ENCODE measurements at regions not wholly inside any gene's neighbourhood (a gene's known extent, or its start where the extent isn't known, plus 50 kb on each side); places are given as distances from the start of the nearest gene placed in this dataset.

GRCh38 chr2:36035137-36035536 is 320.4 kb upstream of the CRIM1 start:
- H3K4me3 ChIP-seq (ENCODE audit: extremely low read depth in 1 of 4, insufficient read depth in 2 of 4, low read depth in 3 of 4, low read length in 4 of 4), result no peak overlapping the region
- no peak overlapping the region for H3K4ac ChIP-seq (replicated peaks; ENCODE audit: insufficient read length, low read depth, low read length)
- H3K4me1 ChIP-seq (replicated peaks in 1 of 4; ENCODE audit: control insufficient read depth in 3 of 4, insufficient read depth in 4 of 4, low read length in 3 of 4), result no peaks in the 10 kb centered on the region
- no peak overlapping the region for H3K14ac ChIP-seq (ENCODE audit: insufficient read length)
- H2BK120ac ChIP-seq (replicated peaks; ENCODE audit: low read depth, low read length), result no peak overlapping the region
- no peak overlapping the region for H3K4me2 ChIP-seq (ENCODE audit: insufficient read depth in 1 of 2, low read depth in 2 of 2, low read length in 2 of 2)
- no peaks in the 10 kb centered on the region for H3K79me2 ChIP-seq (ENCODE audit: control insufficient read depth in 1 of 2, insufficient read depth in 2 of 2, low read length in 2 of 2)
- H3K27me3 ChIP-seq (replicated peaks in 1 of 4; ENCODE audit: control insufficient read depth in 3 of 4, extremely low read depth in 1 of 4, insufficient read depth in 3 of 4, low read length in 3 of 4), result no peaks in the 10 kb centered on the region
- FAIRE-seq (no peak), DNase-seq (ENCODE audit: low read depth in 1 of 2, low spot score in 2 of 2) (no peak)
- no peaks in the 10 kb centered on the region for H4K20me1 ChIP-seq (replicated peaks in 1 of 2; ENCODE audit: control insufficient read depth in 1 of 2, insufficient read depth in 2 of 2, low read length in 2 of 2)
- POLR2A ChIA-PET (ENCODE audit: partially characterized antibody), result no interaction called here
- no peak overlapping the region for H2AFZ ChIP-seq (ENCODE audit: low read length)
- no peak overlapping the region for H3K18ac ChIP-seq (ENCODE audit: extremely low read depth, low read length)
- no peaks in the 10 kb centered on the region for H3K79me1 ChIP-seq (ENCODE audit: low read depth, low read length)
- H3K9me3 ChIP-seq (ENCODE audit: insufficient read depth in 2 of 2, low read depth in 1 of 2, low read length in 1 of 2), result no peaks in the 10 kb centered on the region
- H3K36me3 ChIP-seq (ENCODE audit: control insufficient read depth in 2 of 4, insufficient read depth in 4 of 4, low read length in 3 of 4), result no peaks in the 10 kb centered on the region
- no peak overlapping the region for H2BK5ac ChIP-seq (ENCODE audit: low read depth, low read length)
- no peak overlapping the region for H3K27ac ChIP-seq (ENCODE audit: low read depth, low read length)
- WGBS, 2 experiments (ENCODE audit: extremely low coverage in 1 of 2, insufficient coverage in 1 of 2, insufficient read length in 1 of 2, insufficient replicate concordance in 2 of 2, low coverage in 1 of 2, low lambda C conversion rate in 2 of 2, missing lambda C conversion rate in 1 of 2), result 94% methylated on average over 3 of the region's 3 CpGs; no CpG with 5 or more reads in 1 of the 2 experiments
- H4K8ac ChIP-seq (ENCODE audit: extremely low read depth, insufficient read depth, low read length), result no peak overlapping the region
- no peak overlapping the region for H2BK12ac ChIP-seq (ENCODE audit: low read depth, low read length)
- no peak overlapping the region for H3K9ac ChIP-seq (replicated peaks in 1 of 4; ENCODE audit: extremely low read depth in 1 of 4, low read depth in 3 of 4, low read length in 3 of 4)
- CTCF ChIA-PET (ENCODE audit: partially characterized antibody), result no interaction called here
- H4K5ac ChIP-seq (ENCODE audit: insufficient read length, low read depth, low read length), result no peak overlapping the region
- no peaks in the 10 kb centered on the region for H3K23me2 ChIP-seq (ENCODE audit: low read depth, low read length)
- no peak overlapping the region for H2AK5ac ChIP-seq (ENCODE audit: low read depth, low read length)
- TF ChIP-seq KDM5A (IDR thresholded peaks at IDR 0.05; ENCODE audit: low read length), result no peak
- TF ChIP-seq MAFK (IDR thresholded peaks at IDR 0.05; ENCODE audit: low read depth, low read length), result peak; percentile 37; the same call in 1 of the 2 replicates
- no peak overlapping the region for H3K56ac ChIP-seq (replicated peaks; ENCODE audit: insufficient read length, low read depth, low read length)
- no peak overlapping the region for H4K91ac ChIP-seq (replicated peaks; ENCODE audit: insufficient read length, low read length)
- no peak overlapping the region for H3K23ac ChIP-seq (ENCODE audit: insufficient read length)
- H2BK20ac ChIP-seq (ENCODE audit: low read length), result no peak overlapping the region
- no peak overlapping the region for H2BK15ac ChIP-seq (ENCODE audit: low read length)

All from H1 (cell line).